ENCODE measurements at regions not wholly inside any gene's neighbourhood (a gene's known extent, or its start where the extent isn't known, plus 50 kb on each side); places are given as distances from the start of the nearest gene placed in this dataset.

- DNase-seq (no peak), ATAC-seq (ENCODE audit: low read depth) (no peak)
- Mint-ChIP-seq H3K4me3 (no peak overlapping the region), H3K4me1 (no peaks in the 10 kb centered on the region), H3K27ac (no peak overlapping the region), H3K27me3 (no peaks in the 10 kb centered on the region), H3K36me3 (ENCODE audit: low read depth) (no peaks in the 10 kb centered on the region), H3K9me3 (peaks cover 6% of the 10 kb centered on the region)
- intact Hi-C loops (cut with micrococcal nuclease): no loop called here
- POLR2A ChIA-PET: no interaction called here
- CTCF ChIA-PET: no interaction called here
- TF ChIP-seq CTCF (IDR thresholded peaks at IDR 0.05): no peak
Measured at GRCh38 chr18:30582078-30582477, 460.5 kb downstream of the DSC3 start.

- Mint-ChIP-seq H3K4me1 (no peaks in the 10 kb centered on the region), H3K36me3 (ENCODE audit: low read depth) (no peaks in the 10 kb centered on the region), H3K27me3 (no peaks in the 10 kb centered on the region), H3K9me3 (peaks cover 4% of the 10 kb centered on the region), H3K4me3 (no peak overlapping the region), H3K27ac (peak overlapping the region; percentile 43)
- ChIA-PET CTCF (no interaction called here), POLR2A (no interaction called here)
- no peak for TF ChIP-seq CTCF (IDR thresholded peaks at IDR 0.05)
- intact Hi-C loops (cut with micrococcal nuclease): no loop called here
- no peak for ATAC-seq (ENCODE audit: low read depth)
- no peak for DNase-seq
Measured at GRCh38 chr18:30578707-30579106, 463.8 kb downstream of the DSC3 start.

- no peaks in the 10 kb centered on the region for H3K36me3 Mint-ChIP-seq (ENCODE audit: low read depth)
- no peak overlapping the region for H3K27ac Mint-ChIP-seq
- intact Hi-C loops (cut with micrococcal nuclease): no loop called here
- H3K4me1 Mint-ChIP-seq: no peaks in the 10 kb centered on the region
- ChIA-PET POLR2A (no interaction called here), CTCF (no interaction called here)
- no peak for TF ChIP-seq CTCF (IDR thresholded peaks at IDR 0.05)
- no peaks in the 10 kb centered on the region for H3K27me3 Mint-ChIP-seq
- no peak overlapping the region for H3K4me3 Mint-ChIP-seq
- DNase-seq (no peak), ATAC-seq (ENCODE audit: low read depth) (no peak)
- peaks cover 6% of the 10 kb centered on the region for H3K9me3 Mint-ChIP-seq
Measured at GRCh38 chr18:30572214-30572613, 470.3 kb downstream of the DSC3 start.

- ATAC-seq (ENCODE audit: low read depth) (no peak), DNase-seq (no peak)
- ChIA-PET POLR2A (no interaction called here), CTCF (no interaction called here)
- H3K4me3 Mint-ChIP-seq: no peak overlapping the region
- H3K27me3 Mint-ChIP-seq: no peaks in the 10 kb centered on the region
- H3K9me3 Mint-ChIP-seq: peaks cover 2% of the 10 kb centered on the region
- H3K36me3 Mint-ChIP-seq (ENCODE audit: low read depth): no peaks in the 10 kb centered on the region
- no peaks in the 10 kb centered on the region for H3K4me1 Mint-ChIP-seq
- intact Hi-C loops (cut with micrococcal nuclease): no loop called here
- no peak for TF ChIP-seq CTCF (IDR thresholded peaks at IDR 0.05)
- no peak overlapping the region for H3K27ac Mint-ChIP-seq
Measured at GRCh38 chr18:30568333-30568732, 474.2 kb downstream of the DSC3 start.

GRCh38 chr18:30566877-30567276 lies 475.7 kb downstream of the DSC3 start:
- POLR2A ChIA-PET: no interaction called here
- intact Hi-C loops (cut with micrococcal nuclease): no loop called here
- Mint-ChIP-seq H3K4me1 (no peaks in the 10 kb centered on the region), H3K36me3 (ENCODE audit: low read depth) (no peaks in the 10 kb centered on the region), H3K27ac (no peak overlapping the region), H3K27me3 (no peaks in the 10 kb centered on the region), H3K9me3 (peaks cover 2% of the 10 kb centered on the region), H3K4me3 (no peak overlapping the region)
- no peak for TF ChIP-seq CTCF (IDR thresholded peaks at IDR 0.05)
- ATAC-seq (ENCODE audit: low read depth): no peak
- CTCF ChIA-PET: no interaction called here
- DNase-seq: no peak
